Upper lobe of left lung (tissue), 4 donors: ENCODE measurements at regions not wholly inside any gene's neighbourhood (a gene's known extent, or its start where the extent isn't known, plus 50 kb on each side); places are given as distances from the start of the nearest gene placed in this dataset.

Experiments used
- POLR2A ChIP-seq, 4 donors: fragments of 450-650 bp; IDR thresholded peaks; one replicate each; pipeline ENCODE4 v1.5.1; 2016 to 2017; ENCODE audit warnings: antibody characterized with exemption in 4 of 4, mild to moderate bottlenecking in 2 of 4
- TF ChIP-seq, protein P1 (sequence below), 6 experiments: fragments of 450-650 bp in 4 of 6; fragments of 200-600 bp in 2 of 6; sonication (generic) in 2 of 6; IDR thresholded peaks; one replicate each; pipeline ENCODE4 v1.5.1; 2016 to 2019; ENCODE audit warnings: antibody characterized with exemption in 6 of 6

DNA sequence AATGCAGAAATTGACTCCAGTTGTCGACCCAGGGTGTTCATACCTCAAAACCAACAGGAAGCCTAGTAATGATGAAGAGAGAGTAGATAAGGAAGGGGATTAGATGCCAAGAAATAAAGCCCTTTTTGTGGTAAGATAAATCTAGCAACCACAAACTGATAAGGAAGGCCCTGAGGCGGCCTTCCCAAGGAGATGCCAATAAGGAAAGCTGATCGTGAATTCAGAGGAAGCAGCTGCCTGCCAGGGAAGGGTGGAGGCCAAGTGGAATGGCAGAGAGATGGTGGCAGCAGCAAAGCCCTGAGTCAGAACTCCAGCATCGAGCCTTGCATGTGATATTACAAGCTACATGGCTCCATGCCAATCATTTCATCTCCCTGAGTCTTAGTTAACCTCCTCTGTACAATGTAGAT lies 126.3 kb downstream of the IRS1 start:
- TF ChIP-seq, protein P1, sequence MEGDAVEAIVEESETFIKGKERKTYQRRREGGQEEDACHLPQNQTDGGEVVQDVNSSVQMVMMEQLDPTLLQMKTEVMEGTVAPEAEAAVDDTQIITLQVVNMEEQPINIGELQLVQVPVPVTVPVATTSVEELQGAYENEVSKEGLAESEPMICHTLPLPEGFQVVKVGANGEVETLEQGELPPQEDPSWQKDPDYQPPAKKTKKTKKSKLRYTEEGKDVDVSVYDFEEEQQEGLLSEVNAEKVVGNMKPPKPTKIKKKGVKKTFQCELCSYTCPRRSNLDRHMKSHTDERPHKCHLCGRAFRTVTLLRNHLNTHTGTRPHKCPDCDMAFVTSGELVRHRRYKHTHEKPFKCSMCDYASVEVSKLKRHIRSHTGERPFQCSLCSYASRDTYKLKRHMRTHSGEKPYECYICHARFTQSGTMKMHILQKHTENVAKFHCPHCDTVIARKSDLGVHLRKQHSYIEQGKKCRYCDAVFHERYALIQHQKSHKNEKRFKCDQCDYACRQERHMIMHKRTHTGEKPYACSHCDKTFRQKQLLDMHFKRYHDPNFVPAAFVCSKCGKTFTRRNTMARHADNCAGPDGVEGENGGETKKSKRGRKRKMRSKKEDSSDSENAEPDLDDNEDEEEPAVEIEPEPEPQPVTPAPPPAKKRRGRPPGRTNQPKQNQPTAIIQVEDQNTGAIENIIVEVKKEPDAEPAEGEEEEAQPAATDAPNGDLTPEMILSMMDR (IDR thresholded peaks at IDR 0.05) = no peak
- no peak for TF ChIP-seq POLR2A (IDR thresholded peaks at IDR 0.05)
